Fibroblast of villous mesenchyme (primary cell): ENCODE measurements at regions not wholly inside any gene's neighbourhood (a gene's known extent, or its start where the extent isn't known, plus 50 kb on each side); places are given as distances from the start of the nearest gene placed in this dataset.

ENCODE experiments used
- DNase-seq: peaks from one replicate; pipeline ENCODE4 v3.0.0-alpha.2; 2010; ENCODE audit warnings: low read depth
- H3K4me3 ChIP-seq: 2 replicates; pipeline ENCODE4 v1.5.1; 2011; ENCODE audit warnings: low read depth, mild to moderate bottlenecking, low read length
- CTCF ChIP-seq: IDR thresholded peaks from 2 replicates; pipeline ENCODE4 v1.5.1; 2012; ENCODE audit warnings: low read depth, mild to moderate bottlenecking, low read length; ENCODE audit not compliant: insufficient read depth

GRCh38 chr21:27293239-27293638 lies 326.4 kb upstream of the ADAMTS5 start:
- DNase-seq: no peak
- H3K4me3 ChIP-seq: no peak overlapping the region
- no peak for TF ChIP-seq CTCF

- DNase-seq: no peak
- H3K4me3 ChIP-seq: no peak overlapping the region
- TF ChIP-seq CTCF: no peak
Observed at GRCh38 chr21:27292783-27293182, 325.9 kb upstream of the ADAMTS5 start.

GRCh38 chr21:27292229-27292628 lies 325.3 kb upstream of the ADAMTS5 start:
- no peak for DNase-seq
- TF ChIP-seq CTCF: no peak
- no peak overlapping the region for H3K4me3 ChIP-seq

GRCh38 chr21:27291006-27291405 lies 324.1 kb upstream of the ADAMTS5 start:
- TF ChIP-seq CTCF: no peak
- no peak for DNase-seq
- H3K4me3 ChIP-seq: no peak overlapping the region

- DNase-seq: no peak
- H3K4me3 ChIP-seq: no peak overlapping the region
- TF ChIP-seq CTCF: no peak
Observed at GRCh38 chr21:27290028-27290427, 323.1 kb upstream of the ADAMTS5 start.

- H3K4me3 ChIP-seq: no peak overlapping the region
- no peak for DNase-seq
- TF ChIP-seq CTCF: no peak
Observed at GRCh38 chr21:27286760-27287159, 319.9 kb upstream of the ADAMTS5 start.

- no peak for TF ChIP-seq CTCF
- DNase-seq: peak; percentile 94
Observed at GRCh38 chr21:27277110-27277509, 310.2 kb upstream of the ADAMTS5 start.

More at GRCh38 chr21:27277110-27277509, 310.2 kb upstream of the ADAMTS5 start:
- no peak overlapping the region for H3K4me3 ChIP-seq
